PC-3 (cell line): ENCODE measurements at regions not wholly inside any gene's neighbourhood (a gene's known extent, or its start where the extent isn't known, plus 50 kb on each side); places are given as distances from the start of the nearest gene placed in this dataset.

Experiments used
- ATAC-seq: fragments of 200-7000 bp; cut with Tn5 transposase; 2 replicates; pipeline ENCODE4 v1.9.1; 2020; ENCODE audit warnings: mild to moderate bottlenecking, moderate library complexity
- BruUV-seq: library from RNA; stranded (reverse); fragments of 400-500 nt; replicated peaks from 2 replicates; lab custom pipeline; 2021; lab: Mats Ljungman, UMichigan
- CTCF ChIA-PET: fragments of 300-600 bp; sonication (Branson Sonifier 250); formaldehyde crosslinking; loops from one replicate; lab custom pipeline; 2022; ENCODE audit warnings: antibody characterized with exemption; lab: Charles Lee
- POLR2A ChIA-PET: fragments of 300-600 bp; sonication (Branson Sonifier 250); formaldehyde crosslinking; loops from one replicate; lab custom pipeline; 2022; ENCODE audit warnings: antibody characterized with exemption; ENCODE audit not compliant: unreplicated experiment; lab: Charles Lee
- DNase-seq: peaks from one replicate; pipeline ENCODE4 v3.0.0-alpha.2; 2015
- H2AFZ ChIP-seq: fragments of 300-600 bp; sonication (generic); 2 replicates; pipeline ENCODE4 v1.6.0; 2016; ENCODE audit warnings: antibody characterized with exemption, low read length
- H3F3A ChIP-seq: fragments of 300-600 bp; sonication (generic); one replicate; pipeline ENCODE4 v1.6.0; 2017; ENCODE audit warnings: antibody characterized with exemption, low read length, control low read depth, mild to moderate bottlenecking; ENCODE audit not compliant: unreplicated experiment
- H3K27ac ChIP-seq: fragments of 300-600 bp; sonication (generic); 2 replicates; pipeline ENCODE4 v1.5.1; 2016; ENCODE audit warnings: mild to moderate bottlenecking, low read length
- H3K27me3 ChIP-seq: fragments of 300-600 bp; sonication (generic); 2 replicates; pipeline ENCODE4 v1.6.1; 2016; ENCODE audit warnings: low read length, mixed read lengths
- H3K36me3 ChIP-seq: fragments of 300-600 bp; sonication (generic); 2 replicates; pipeline ENCODE4 v1.6.1; 2016; ENCODE audit warnings: low read depth, mixed run types, low read length, mixed read lengths
- H3K4me1 ChIP-seq: fragments of 300-600 bp; sonication (generic); 2 replicates; pipeline ENCODE4 v1.5.1; 2016; ENCODE audit warnings: low read length; ENCODE audit not compliant: insufficient read depth
- H3K4me2 ChIP-seq: fragments of 300-600 bp; sonication (generic); 2 replicates; pipeline ENCODE4 v1.6.0; 2016; ENCODE audit warnings: low read length
- H3K4me3 ChIP-seq: fragments of 300-600 bp; sonication (generic); 2 replicates; pipeline ENCODE4 v1.5.1; 2016; ENCODE audit warnings: mild to moderate bottlenecking, low read length, mixed read lengths
- H3K79me2 ChIP-seq: fragments of 300-600 bp; sonication (generic); 2 replicates; pipeline ENCODE4 v1.6.1; 2017; ENCODE audit warnings: low read length, mixed read lengths
- H3K9ac ChIP-seq: fragments of 300-600 bp; sonication (generic); 2 replicates; pipeline ENCODE4 v1.6.0; 2016; ENCODE audit warnings: mild to moderate bottlenecking, low read length
- H3K9me2 ChIP-seq: fragments of 300-600 bp; sonication (generic); replicated peaks from 2 replicates; pipeline ENCODE4 v1.6.1; 2016; ENCODE audit warnings: mixed run types, low read length, mixed read lengths
- H3K9me3 ChIP-seq: fragments of 300-600 bp; sonication (generic); 2 replicates; pipeline ENCODE4 v1.6.1; 2016; ENCODE audit warnings: low read length, mixed read lengths
- H4K20me1 ChIP-seq: fragments of 300-600 bp; sonication (generic); 2 replicates; pipeline ENCODE4 v1.6.1; 2016; ENCODE audit warnings: low read length, mixed read lengths
- EZH2 ChIP-seq: fragments of 300-600 bp; sonication (generic); IDR thresholded peaks from one replicate; pipeline ENCODE4 v1.6.1; 2017; ENCODE audit warnings: antibody characterized with exemption, mild to moderate bottlenecking, low read length; ENCODE audit not compliant: unreplicated experiment
- EZH2phosphoT487 ChIP-seq: fragments of 300-600 bp; sonication (generic); IDR thresholded peaks from 2 replicates; pipeline ENCODE4 v1.6.1; 2018; ENCODE audit warnings: mild to moderate bottlenecking, antibody characterized with exemption, low read length, borderline replicate concordance
- intact Hi-C: fragments of 100-400 bp; cut with micrococcal nuclease; formaldehyde crosslinking; loops from 2 replicates; pipeline ENCODE4 v1.9.0; 2023
- TF ChIP-seq, protein P1 (sequence below): fragments of 300-600 bp; sonication (generic); conservative IDR thresholded peaks from 2 replicates; pipeline ENCODE4 v1.5.1; 2017; ENCODE audit warnings: antibody characterized with exemption, low read depth, mild to moderate bottlenecking, low read length

DNA sequence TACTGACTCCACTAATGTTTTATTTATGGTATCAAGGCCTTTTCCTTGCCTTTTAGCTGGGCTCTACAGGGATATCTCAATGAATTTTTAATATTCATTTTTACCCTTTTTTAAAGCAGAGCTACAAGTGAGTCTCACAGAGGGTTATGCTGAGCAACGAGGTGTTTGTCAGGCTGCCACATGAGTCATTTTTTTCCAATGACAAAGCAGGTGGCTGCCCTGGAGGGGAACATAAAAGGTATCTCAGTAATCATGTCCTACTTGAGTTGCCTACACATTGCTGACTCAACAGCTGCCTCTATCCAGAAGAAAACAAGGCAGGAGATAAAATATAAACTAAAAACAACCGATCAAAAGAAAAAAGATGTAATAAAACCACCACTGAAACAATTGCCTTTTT lies 1004.9 kb upstream of the POT1 start:
- H3K4me2 ChIP-seq, result no peak overlapping the region
- H3K9me3 ChIP-seq, result peaks cover 4% of the 10 kb centered on the region; the same call in 1 of the 2 replicates
- DNase-seq (peak; percentile 34), ATAC-seq (peak; percentile 89)
- no peaks in the 10 kb centered on the region for H3K79me2 ChIP-seq
- no peak overlapping the region for H3K27ac ChIP-seq
- TF ChIP-seq EZH2, result no peak
- TF ChIP-seq EZH2phosphoT487, result no peak
- TF ChIP-seq, protein P1, sequence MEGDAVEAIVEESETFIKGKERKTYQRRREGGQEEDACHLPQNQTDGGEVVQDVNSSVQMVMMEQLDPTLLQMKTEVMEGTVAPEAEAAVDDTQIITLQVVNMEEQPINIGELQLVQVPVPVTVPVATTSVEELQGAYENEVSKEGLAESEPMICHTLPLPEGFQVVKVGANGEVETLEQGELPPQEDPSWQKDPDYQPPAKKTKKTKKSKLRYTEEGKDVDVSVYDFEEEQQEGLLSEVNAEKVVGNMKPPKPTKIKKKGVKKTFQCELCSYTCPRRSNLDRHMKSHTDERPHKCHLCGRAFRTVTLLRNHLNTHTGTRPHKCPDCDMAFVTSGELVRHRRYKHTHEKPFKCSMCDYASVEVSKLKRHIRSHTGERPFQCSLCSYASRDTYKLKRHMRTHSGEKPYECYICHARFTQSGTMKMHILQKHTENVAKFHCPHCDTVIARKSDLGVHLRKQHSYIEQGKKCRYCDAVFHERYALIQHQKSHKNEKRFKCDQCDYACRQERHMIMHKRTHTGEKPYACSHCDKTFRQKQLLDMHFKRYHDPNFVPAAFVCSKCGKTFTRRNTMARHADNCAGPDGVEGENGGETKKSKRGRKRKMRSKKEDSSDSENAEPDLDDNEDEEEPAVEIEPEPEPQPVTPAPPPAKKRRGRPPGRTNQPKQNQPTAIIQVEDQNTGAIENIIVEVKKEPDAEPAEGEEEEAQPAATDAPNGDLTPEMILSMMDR, result no peak
- POLR2A ChIA-PET, result no interaction called here
- no peak overlapping the region for H2AFZ ChIP-seq
- no peaks in the 10 kb centered on the region for H4K20me1 ChIP-seq
- H3F3A ChIP-seq, result no peaks in the 10 kb centered on the region
- H3K27me3 ChIP-seq, result no peaks in the 10 kb centered on the region
- no TSS peak for BruUV-seq
- H3K9ac ChIP-seq, result no peak overlapping the region
- H3K9me2 ChIP-seq, result no peaks in the 10 kb centered on the region
- CTCF ChIA-PET, result no interaction called here
- H3K4me3 ChIP-seq, result no peak overlapping the region
- no peaks in the 10 kb centered on the region for H3K4me1 ChIP-seq
- intact Hi-C loops, result no loop called here
- H3K36me3 ChIP-seq, result no peaks in the 10 kb centered on the region

DNA sequence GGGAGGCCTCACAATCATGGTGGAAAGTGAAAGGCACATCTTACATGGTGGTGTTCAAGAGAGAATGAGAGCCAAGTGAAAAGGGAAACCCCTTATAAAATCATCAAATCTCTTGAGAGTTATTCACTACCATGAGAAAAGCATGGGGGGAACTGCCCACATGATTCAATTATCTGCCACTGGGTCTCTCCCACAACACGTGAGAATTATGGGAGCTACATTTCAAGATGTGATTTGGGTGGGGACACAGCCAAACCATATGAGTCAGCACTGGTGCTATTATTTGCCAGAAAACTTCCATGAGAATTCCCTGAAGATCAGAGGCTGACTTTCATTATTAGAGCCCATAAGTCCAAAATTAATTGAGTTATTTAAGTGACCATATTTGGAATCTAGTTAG lies 1001.2 kb upstream of the POT1 start:
- Histone ChIP-seq H3K9ac (no peak overlapping the region), H3K9me3 (peaks cover 4% of the 10 kb centered on the region; the same call in 1 of the 2 replicates), H3F3A (no peaks in the 10 kb centered on the region), H3K4me1 (no peaks in the 10 kb centered on the region), H3K27me3 (no peaks in the 10 kb centered on the region), H3K9me2 (no peaks in the 10 kb centered on the region), H3K4me3 (no peak overlapping the region), H3K27ac (no peak overlapping the region), H2AFZ (no peak overlapping the region), H3K4me2 (no peak overlapping the region), H3K79me2 (no peaks in the 10 kb centered on the region), H3K36me3 (no peaks in the 10 kb centered on the region), H4K20me1 (no peaks in the 10 kb centered on the region)
- ChIA-PET CTCF (no interaction called here), POLR2A (no interaction called here)
- DNase-seq (no peak), ATAC-seq (no peak)
- intact Hi-C loops, result no loop called here
- no TSS peak for BruUV-seq
- TF ChIP-seq EZH2, result no peak
- TF ChIP-seq EZH2phosphoT487, result no peak
- TF ChIP-seq, protein P1, result no peak

DNA sequence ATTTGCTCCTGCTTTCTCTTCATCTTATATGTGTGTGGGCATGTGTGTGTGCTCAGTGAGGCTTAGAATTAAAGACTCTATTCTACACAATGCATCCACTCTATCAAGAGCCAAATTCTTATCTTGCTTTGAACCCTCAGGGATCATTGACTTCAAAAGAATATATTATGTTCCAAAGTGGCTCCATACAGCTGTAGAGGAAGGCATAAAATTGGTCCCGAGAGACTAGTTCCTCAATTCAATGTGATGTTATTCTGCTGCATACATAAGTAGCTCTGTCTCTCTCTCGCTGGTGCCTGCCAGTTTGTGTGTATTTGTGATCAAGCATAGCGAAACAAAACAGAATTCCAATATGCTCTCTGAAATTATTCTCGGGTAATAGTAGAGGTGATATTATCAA lies 997.9 kb upstream of the POT1 start:
- H3K4me2 ChIP-seq, result no peak overlapping the region
- H3K9ac ChIP-seq, result no peak overlapping the region
- no peaks in the 10 kb centered on the region for H3K9me2 ChIP-seq
- no peak overlapping the region for H2AFZ ChIP-seq
- H3K36me3 ChIP-seq, result no peaks in the 10 kb centered on the region
- POLR2A ChIA-PET, result no interaction called here
- no TSS peak for BruUV-seq
- H4K20me1 ChIP-seq, result no peaks in the 10 kb centered on the region
- ATAC-seq (no peak), DNase-seq (no peak)
- no peaks in the 10 kb centered on the region for H3F3A ChIP-seq
- no peaks in the 10 kb centered on the region for H3K4me1 ChIP-seq
- no peaks in the 10 kb centered on the region for H3K27me3 ChIP-seq
- intact Hi-C loops, result no loop called here
- no peaks in the 10 kb centered on the region for H3K79me2 ChIP-seq
- no peaks in the 10 kb centered on the region for H3K9me3 ChIP-seq
- CTCF ChIA-PET, result no interaction called here
- TF ChIP-seq, protein P1, result no peak
- TF ChIP-seq EZH2phosphoT487, result no peak
- TF ChIP-seq EZH2, result no peak
- H3K4me3 ChIP-seq, result no peak overlapping the region
- H3K27ac ChIP-seq, result no peak overlapping the region
